ENCODE measurements at regions not wholly inside any gene's neighbourhood (a gene's known extent, or its start where the extent isn't known, plus 50 kb on each side); places are given as distances from the start of the nearest gene placed in this dataset.

GRCh38 chr1:239253032-239253431 is 133.3 kb upstream of the CHRM3 start:
- Histone ChIP-seq H3K9me3 (ENCODE audit: low read length) (no peaks in the 10 kb centered on the region), H4K20me1 (ENCODE audit: insufficient read depth) (no peaks in the 10 kb centered on the region), H3F3A (ENCODE audit: insufficient read depth, low read length, poor library complexity, severe bottlenecking) (no peaks in the 10 kb centered on the region), H3K27ac (ENCODE audit: low read length) (no peak overlapping the region), H2AFZ (ENCODE audit: low read depth, low read length) (no peak overlapping the region), H3K36me3 (ENCODE audit: insufficient read depth, low read length) (no peaks in the 10 kb centered on the region), H3K4me2 (ENCODE audit: low read length) (no peak overlapping the region), H3K79me2 (replicated peaks; ENCODE audit: insufficient read depth, low read length) (no peaks in the 10 kb centered on the region), H3K27me3 (ENCODE audit: insufficient read depth, low read depth, low read length) (no peaks in the 10 kb centered on the region), H3K9me2 (ENCODE audit: insufficient read depth, low read length) (no peaks in the 10 kb centered on the region), H3K9ac (ENCODE audit: low read length) (no peak overlapping the region), H3K4me3 (ENCODE audit: low read length) (no peak overlapping the region)
- no peak for TF ChIP-seq CTCF (IDR thresholded peaks at IDR 0.05; ENCODE audit: poor library complexity, severe bottlenecking)
- TF ChIP-seq RAD21 (conservative IDR thresholded peaks at IDR 0.05), result no peak
- TF ChIP-seq POLR2AphosphoS5 (IDR thresholded peaks at IDR 0.05), result no peak
- TF ChIP-seq MXI1 (conservative IDR thresholded peaks at IDR 0.05; ENCODE audit: poor library complexity, severe bottlenecking), result no peak
- no peak for TF ChIP-seq EP300 (conservative IDR thresholded peaks at IDR 0.05; ENCODE audit: poor library complexity, severe bottlenecking)
- TF ChIP-seq TAF1 (IDR thresholded peaks at IDR 0.05; ENCODE audit: low read depth), result no peak
- no peak for TF ChIP-seq SMC3 (conservative IDR thresholded peaks at IDR 0.05; ENCODE audit: poor library complexity)
- no peak for TF ChIP-seq REST (IDR thresholded peaks at IDR 0.05; ENCODE audit: borderline replicate concordance)
- TF ChIP-seq EZH2 (IDR thresholded peaks at IDR 0.05; ENCODE audit: borderline replicate concordance, insufficient read depth, low read length, poor library complexity, severe bottlenecking), result no peak

GRCh38 chr1:239250353-239251035 is 135.9 kb upstream of the CHRM3 start:
- Histone ChIP-seq H3K27ac (ENCODE audit: low read length) (no peak overlapping the region), H4K20me1 (ENCODE audit: insufficient read depth) (no peaks in the 10 kb centered on the region), H3K9me2 (ENCODE audit: insufficient read depth, low read length) (no peaks in the 10 kb centered on the region), H3K9me3 (ENCODE audit: low read length) (no peaks in the 10 kb centered on the region), H3K79me2 (replicated peaks; ENCODE audit: insufficient read depth, low read length) (no peaks in the 10 kb centered on the region), H2AFZ (ENCODE audit: low read depth, low read length) (no peak overlapping the region), H3K27me3 (ENCODE audit: insufficient read depth, low read depth, low read length) (no peaks in the 10 kb centered on the region), H3K4me2 (ENCODE audit: low read length) (no peak overlapping the region), H3K36me3 (ENCODE audit: insufficient read depth, low read length) (no peaks in the 10 kb centered on the region), H3K4me3 (ENCODE audit: low read length) (no peak overlapping the region), H3K9ac (ENCODE audit: low read length) (no peak overlapping the region), H3F3A (ENCODE audit: insufficient read depth, low read length, poor library complexity, severe bottlenecking) (no peaks in the 10 kb centered on the region)
- TF ChIP-seq RAD21 (conservative IDR thresholded peaks at IDR 0.05) (no peak), CTCF (IDR thresholded peaks at IDR 0.05; ENCODE audit: poor library complexity, severe bottlenecking) (no peak), REST (IDR thresholded peaks at IDR 0.05; ENCODE audit: borderline replicate concordance) (no peak), SMC3 (conservative IDR thresholded peaks at IDR 0.05; ENCODE audit: poor library complexity) (no peak), TAF1 (IDR thresholded peaks at IDR 0.05; ENCODE audit: low read depth) (no peak), MXI1 (conservative IDR thresholded peaks at IDR 0.05; ENCODE audit: poor library complexity, severe bottlenecking) (no peak), EP300 (conservative IDR thresholded peaks at IDR 0.05; ENCODE audit: poor library complexity, severe bottlenecking) (no peak)

All from neural cell (in vitro differentiated cells).